IgD-negative memory B cell (primary cell): ENCODE measurements at regions not wholly inside any gene's neighbourhood (a gene's known extent, or its start where the extent isn't known, plus 50 kb on each side); places are given as distances from the start of the nearest gene placed in this dataset.

Experiments
- H3K27ac Mint-ChIP-seq, 3 donors: one replicate each; pipeline ENCODE4 v1.8.0; 2020 to 2022; ENCODE audit warnings: mild to moderate bottlenecking in 3 of 3, mixed read lengths in 3 of 3, moderate library complexity in 1 of 3
- H3K27me3 Mint-ChIP-seq: one replicate; pipeline ENCODE4 v1.8.0; 2021; ENCODE audit warnings: mixed read lengths
- H3K36me3 Mint-ChIP-seq: one replicate; pipeline ENCODE4 v1.8.0; 2020; ENCODE audit warnings: mild to moderate bottlenecking, mixed read lengths
- H3K4me1 Mint-ChIP-seq, 3 donors: one replicate each; pipeline ENCODE4 v1.8.0; 2020 to 2022; ENCODE audit warnings: mixed read lengths in 3 of 3, mild to moderate bottlenecking in 1 of 3
- H3K4me3 Mint-ChIP-seq, 4 donors: one replicate each; pipeline ENCODE4 v1.8.0; 2020 to 2022; ENCODE audit warnings: mild to moderate bottlenecking in 4 of 4, mixed read lengths in 4 of 4, moderate library complexity in 3 of 4
- H3K9me3 Mint-ChIP-seq, 3 donors: one replicate each; pipeline ENCODE4 v1.8.0; 2020 to 2021; ENCODE audit warnings: mixed read lengths in 3 of 3, mild to moderate bottlenecking in 1 of 3

GRCh38 chr2:239603411-239604356 lies 202.9 kb upstream of the HDAC4 start:
- Mint-ChIP-seq H3K27ac (no peak overlapping the region), H3K4me1 (no peaks in the 10 kb centered on the region), H3K27me3 (peaks cover 8% of the 10 kb centered on the region), H3K4me3 (no peak overlapping the region), H3K9me3 (peaks cover 0 to 6% (median 5%) of the 10 kb centered on the region in 3 donors), H3K36me3 (no peaks in the 10 kb centered on the region)

- Mint-ChIP-seq H3K4me1 (no peaks in the 10 kb centered on the region), H3K27ac (no peak overlapping the region), H3K36me3 (no peaks in the 10 kb centered on the region), H3K4me3 (no peak overlapping the region), H3K9me3 (peaks cover 0 to 6% (median 5%) of the 10 kb centered on the region in 3 donors), H3K27me3 (peaks cover 8% of the 10 kb centered on the region)
Observed at GRCh38 chr2:239602290-239603282, 201.8 kb upstream of the HDAC4 start.

GRCh38 chr2:239601880-239602279 lies 201.1 kb upstream of the HDAC4 start:
- peaks cover 7% of the 10 kb centered on the region for H3K27me3 Mint-ChIP-seq
- no peak overlapping the region for H3K4me3 Mint-ChIP-seq
- H3K9me3 Mint-ChIP-seq: peaks cover 0 to 5% (median 5%) of the 10 kb centered on the region in 3 donors
- no peaks in the 10 kb centered on the region for H3K4me1 Mint-ChIP-seq
- H3K36me3 Mint-ChIP-seq: no peaks in the 10 kb centered on the region
- no peak overlapping the region for H3K27ac Mint-ChIP-seq

GRCh38 chr2:239601201-239601851 lies 200.5 kb upstream of the HDAC4 start:
- Mint-ChIP-seq H3K36me3 (no peaks in the 10 kb centered on the region), H3K27ac (no peak overlapping the region), H3K9me3 (peaks cover 0 to 5% (median 3%) of the 10 kb centered on the region in 3 donors), H3K4me3 (no peak overlapping the region), H3K4me1 (no peaks in the 10 kb centered on the region), H3K27me3 (peaks cover 7% of the 10 kb centered on the region)

GRCh38 chr2:239600650-239601049 lies 199.8 kb upstream of the HDAC4 start:
- no peak overlapping the region for H3K27ac Mint-ChIP-seq
- peaks cover 0 to 5% (median 3%) of the 10 kb centered on the region in 3 donors for H3K9me3 Mint-ChIP-seq
- H3K27me3 Mint-ChIP-seq: peaks cover 7% of the 10 kb centered on the region
- H3K4me3 Mint-ChIP-seq: no peak overlapping the region
- H3K36me3 Mint-ChIP-seq: no peaks in the 10 kb centered on the region
- no peaks in the 10 kb centered on the region for H3K4me1 Mint-ChIP-seq

GRCh38 chr2:239600001-239600593 lies 199.3 kb upstream of the HDAC4 start:
- Mint-ChIP-seq H3K27ac (no peak overlapping the region), H3K4me1 (no peaks in the 10 kb centered on the region), H3K9me3 (peaks cover 0 to 5% (median 3%) of the 10 kb centered on the region in 3 donors), H3K36me3 (no peaks in the 10 kb centered on the region), H3K4me3 (no peak overlapping the region), H3K27me3 (peaks cover 7% of the 10 kb centered on the region)

- Mint-ChIP-seq H3K36me3 (no peaks in the 10 kb centered on the region), H3K27me3 (peaks cover 7% of the 10 kb centered on the region), H3K27ac (no peak overlapping the region), H3K4me1 (no peaks in the 10 kb centered on the region), H3K4me3 (no peak overlapping the region), H3K9me3 (peaks cover 0 to 4% (median 3%) of the 10 kb centered on the region in 3 donors)
Observed at GRCh38 chr2:239599299-239599698, 198.5 kb upstream of the HDAC4 start.

GRCh38 chr2:239598732-239599090 lies 197.9 kb upstream of the HDAC4 start:
- H3K4me1 Mint-ChIP-seq: no peaks in the 10 kb centered on the region
- H3K27me3 Mint-ChIP-seq: peaks cover 7% of the 10 kb centered on the region
- H3K36me3 Mint-ChIP-seq: no peaks in the 10 kb centered on the region
- no peaks in the 10 kb centered on the region for H3K9me3 Mint-ChIP-seq
- no peak overlapping the region for H3K4me3 Mint-ChIP-seq
- H3K27ac Mint-ChIP-seq: no peak overlapping the region

GRCh38 chr2:239598011-239598731 lies 197.4 kb upstream of the HDAC4 start:
- peaks cover 7% of the 10 kb centered on the region for H3K27me3 Mint-ChIP-seq
- H3K4me1 Mint-ChIP-seq: no peaks in the 10 kb centered on the region
- H3K4me3 Mint-ChIP-seq: no peak overlapping the region
- no peak overlapping the region for H3K27ac Mint-ChIP-seq
- no peaks in the 10 kb centered on the region for H3K36me3 Mint-ChIP-seq
- no peaks in the 10 kb centered on the region for H3K9me3 Mint-ChIP-seq

- H3K4me3 Mint-ChIP-seq: no peak overlapping the region
- H3K27me3 Mint-ChIP-seq: peaks cover 5% of the 10 kb centered on the region
- H3K9me3 Mint-ChIP-seq: no peaks in the 10 kb centered on the region
- no peak overlapping the region for H3K27ac Mint-ChIP-seq
- H3K36me3 Mint-ChIP-seq: no peaks in the 10 kb centered on the region
- H3K4me1 Mint-ChIP-seq: no peaks in the 10 kb centered on the region
Observed at GRCh38 chr2:239597216-239597615, 196.4 kb upstream of the HDAC4 start.

- Mint-ChIP-seq H3K36me3 (no peaks in the 10 kb centered on the region), H3K4me1 (no peaks in the 10 kb centered on the region), H3K27ac (no peak overlapping the region), H3K9me3 (peaks cover 0 to 2% (median 0%) of the 10 kb centered on the region in 3 donors), H3K27me3 (peaks cover 5% of the 10 kb centered on the region), H3K4me3 (no peak overlapping the region)
Observed at GRCh38 chr2:239596792-239597191, 196.0 kb upstream of the HDAC4 start.

- Mint-ChIP-seq H3K9me3 (peaks cover 0 to 5% (median 0%) of the 10 kb centered on the region in 3 donors), H3K27ac (no peak overlapping the region), H3K4me1 (no peaks in the 10 kb centered on the region), H3K27me3 (peaks cover 5% of the 10 kb centered on the region), H3K4me3 (no peak overlapping the region), H3K36me3 (no peaks in the 10 kb centered on the region)
Observed at GRCh38 chr2:239596253-239596652, 195.4 kb upstream of the HDAC4 start.

- Mint-ChIP-seq H3K9me3 (peaks cover 0 to 5% (median 0%) of the 10 kb centered on the region in 3 donors), H3K4me3 (no peak overlapping the region), H3K4me1 (no peaks in the 10 kb centered on the region), H3K27me3 (peaks cover 5% of the 10 kb centered on the region), H3K27ac (no peak overlapping the region), H3K36me3 (no peaks in the 10 kb centered on the region)
Observed at GRCh38 chr2:239595726-239596125, 194.9 kb upstream of the HDAC4 start.
